SK-N-SH (cell line): ENCODE measurements at regions not wholly inside any gene's neighbourhood (a gene's known extent, or its start where the extent isn't known, plus 50 kb on each side); places are given as distances from the start of the nearest gene placed in this dataset.

Experiments used
- CTCF ChIA-PET: fragments of 300-600, 350-600 bp; formaldehyde crosslinking; extraction: SDS; loops from one replicate; lab custom pipeline; 2021; lab: Yijun Ruan, JAX
- POLR2A ChIA-PET: fragments of 350-600 bp; sonication (Branson Sonifier 250); formaldehyde crosslinking; extraction: SDS; loops from one replicate; lab custom pipeline; 2020; ENCODE audit warnings: antibody characterized with exemption, inconsistent platforms; lab: Yijun Ruan, JAX
- DNase-seq: peaks from one replicate; pipeline ENCODE4 v3.0.0; 2012
- H2AFZ ChIP-seq: fragments of 200-600 bp; sonication (generic); 2 replicates; pipeline ENCODE4 v1.8.1; 2016; ENCODE audit warnings: antibody characterized with exemption, mild to moderate bottlenecking, low read depth
- H3F3A ChIP-seq: fragments of 200-600 bp; sonication (generic); replicated peaks from 2 replicates; pipeline ENCODE3; 2016; ENCODE audit warnings: antibody characterized with exemption, mild to moderate bottlenecking; ENCODE audit not compliant: insufficient read depth
- H3K27ac ChIP-seq, 2 experiments: fragments of 200-500 bp in 1 of 2; fragments of 200-600 bp in 1 of 2; sonication (Bioruptor generic) in 1 of 2; sonication (generic), shearing (Covaris generic) in 1 of 2; 2 replicates each; pipeline versions ENCODE4 v1.5.1 to v1.6.1; 2014 to 2016; ENCODE audit warnings: low read depth in 2 of 2, inconsistent platforms in 1 of 2, low read length in 1 of 2, mild to moderate bottlenecking in 1 of 2, mixed read lengths in 1 of 2
- H3K27me3 ChIP-seq: fragments of 200-600 bp; sonication (generic), shearing (Covaris generic); 2 replicates; pipeline ENCODE4 v1.6.1; 2016; ENCODE audit warnings: mixed run types; ENCODE audit not compliant: insufficient read depth
- H3K36me3 ChIP-seq, 2 experiments: fragments of 200-500 bp in 1 of 2; fragments of 200-600 bp in 1 of 2; sonication (Bioruptor generic) in 1 of 2; sonication (generic) in 1 of 2; replicated peaks in 1 of 2; 2 replicates each; pipeline versions ENCODE3 to v1.5.1; 2014 to 2016; ENCODE audit warnings: low read length in 1 of 2, mild to moderate bottlenecking in 1 of 2; ENCODE audit not compliant: insufficient read depth in 2 of 2, control insufficient read depth in 1 of 2
- H3K4me1 ChIP-seq, 2 experiments: fragments of 200-500 bp in 1 of 2; fragments of 200-600 bp in 1 of 2; sonication (Bioruptor generic) in 1 of 2; sonication (generic), shearing (Covaris generic) in 1 of 2; 2 replicates each; pipeline versions ENCODE4 v1.5.1 to v1.6.1; 2014 to 2016; ENCODE audit warnings: low read depth in 1 of 2, low read length in 1 of 2, mixed run types in 1 of 2; ENCODE audit not compliant: insufficient read depth in 2 of 2, control insufficient read depth in 1 of 2
- H3K4me2 ChIP-seq: fragments of 200-600 bp; sonication (generic), shearing (Covaris generic); 2 replicates; pipeline ENCODE4 v1.6.1; 2017; ENCODE audit warnings: mixed run types
- H3K4me3 ChIP-seq, 2 experiments: fragments of 200-500 bp in 1 of 2; fragments of 200-600 bp in 1 of 2; sonication (Bioruptor generic) in 1 of 2; sonication (generic), shearing (Covaris generic) in 1 of 2; 2 replicates each; pipeline versions ENCODE4 v1.5.1 to v1.8.1; 2014 to 2016; ENCODE audit warnings: low read depth in 2 of 2, inconsistent platforms in 1 of 2, low read length in 1 of 2, mild to moderate bottlenecking in 1 of 2, mixed read lengths in 1 of 2, moderate library complexity in 1 of 2
- H3K79me2 ChIP-seq: fragments of 200-600 bp; sonication (generic); 2 replicates; pipeline ENCODE4 v1.8.1; 2017; ENCODE audit warnings: mild to moderate bottlenecking; ENCODE audit not compliant: insufficient read depth
- H3K9ac ChIP-seq: fragments of 200-600 bp; sonication (generic); 2 replicates; pipeline ENCODE4 v1.6.1; 2017; ENCODE audit warnings: mixed run types
- H3K9me2 ChIP-seq: fragments of 200-600 bp; sonication (generic); 2 replicates; pipeline ENCODE4 v1.6.1; 2017; ENCODE audit warnings: mixed run types
- H3K9me3 ChIP-seq: fragments of 200-600 bp; sonication (generic); 2 replicates; pipeline ENCODE4 v1.6.1; 2017; ENCODE audit warnings: mixed run types, mild to moderate bottlenecking, moderate library complexity
- H4K20me1 ChIP-seq: fragments of 200-600 bp; sonication (generic); 2 replicates; pipeline ENCODE4 v1.6.1; 2017; ENCODE audit warnings: mild to moderate bottlenecking, mixed run types; ENCODE audit not compliant: insufficient read depth
- CHD2 ChIP-seq: fragments of 150-350 bp; IDR thresholded peaks from 2 replicates; pipeline ENCODE4 v1.6.1; 2018; ENCODE audit warnings: low read length; ENCODE audit not compliant: partially characterized antibody
- CTCF ChIP-seq: fragments of 200-600 bp; sonication (generic); IDR thresholded peaks from 2 replicates; pipeline ENCODE4 v1.6.1; 2017; ENCODE audit warnings: antibody characterized with exemption, mild to moderate bottlenecking, moderate library complexity
- GABPA ChIP-seq: IDR thresholded peaks from 2 replicates; pipeline ENCODE4 v1.4.0; 2012; ENCODE audit warnings: low read depth, mild to moderate bottlenecking
- GATA2 ChIP-seq: sonication (generic); formaldehyde crosslinking; IDR thresholded peaks from 2 replicates; pipeline ENCODE4 v1.5.0; 2020; ENCODE audit warnings: mild to moderate bottlenecking, missing genetic modification reagents
- JUND ChIP-seq: IDR thresholded peaks from 2 replicates; pipeline ENCODE4 v1.4.0; 2012
- NFIC ChIP-seq: IDR thresholded peaks from 2 replicates; pipeline ENCODE4 v1.4.0; 2012; ENCODE audit warnings: borderline replicate concordance
- NRF1 ChIP-seq: IDR thresholded peaks from 2 replicates; pipeline ENCODE4 v1.6.1; 2012; ENCODE audit warnings: low read depth, mild to moderate bottlenecking, low read length
- PBX3 ChIP-seq: IDR thresholded peaks from 2 replicates; pipeline ENCODE4; 2012
- RAD21 ChIP-seq: IDR thresholded peaks from 2 replicates; pipeline ENCODE4 v1.6.1; 2012; ENCODE audit warnings: mild to moderate bottlenecking, low read length
- REST ChIP-seq: IDR thresholded peaks from 2 replicates; pipeline ENCODE4 v1.6.1; 2012; ENCODE audit warnings: mild to moderate bottlenecking, low read depth, low read length, moderate library complexity
- SIN3A ChIP-seq: IDR thresholded peaks from 2 replicates; pipeline ENCODE4 v1.6.1; 2012; ENCODE audit warnings: low read depth, mild to moderate bottlenecking, low read length, moderate library complexity, borderline replicate concordance
- SMC3 ChIP-seq: IDR thresholded peaks from 2 replicates; pipeline ENCODE4 v1.6.1; 2012; ENCODE audit warnings: low read depth, low read length, improper control_type of control experiment
- TCF12 ChIP-seq: IDR thresholded peaks from 2 replicates; pipeline ENCODE4 v1.4.0; 2012
- WGBS: methylation state at CpG from one replicate; pipeline ENCODE4 v1.1.6; 2017; ENCODE audit warnings: low lambda C conversion rate; 5-methylcytosine and 5-hydroxymethylcytosine counted together
- TF ChIP-seq, protein P1 (sequence below): IDR thresholded peaks from 2 replicates; pipeline ENCODE4 v1.4.0; 2012; ENCODE audit warnings: low read depth, borderline replicate concordance
- TF ChIP-seq, protein P2 (sequence below): fragments of 150-350 bp; IDR thresholded peaks from 2 replicates; pipeline ENCODE4 v1.6.1; 2017; ENCODE audit warnings: antibody characterized with exemption, low read length, low read depth, borderline replicate concordance

DNA sequence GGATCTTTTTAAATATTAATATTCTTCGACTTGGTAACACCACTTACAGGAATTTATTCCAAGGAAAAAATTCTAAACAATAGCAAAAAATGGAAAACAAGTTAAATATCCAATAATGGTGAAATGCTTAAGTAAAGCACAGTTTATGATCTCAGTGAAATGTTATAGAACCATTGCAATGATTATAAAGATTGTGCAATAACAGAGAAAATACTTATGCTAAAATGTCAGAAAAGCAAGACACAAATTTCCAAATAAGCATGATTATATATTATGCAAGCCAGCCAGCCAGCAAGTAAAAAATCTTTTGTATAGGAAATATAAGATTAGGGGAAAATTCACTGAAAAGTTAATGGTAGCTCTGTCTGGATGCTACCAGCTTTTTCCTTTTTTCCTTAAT lies 102.7 kb upstream of the EFNA5 start:
- no peak for DNase-seq
- Histone ChIP-seq H3F3A (no peaks in the 10 kb centered on the region), H3K27me3 (no peaks in the 10 kb centered on the region), H3K36me3 (no peaks in the 10 kb centered on the region), H3K9me3 (no peaks in the 10 kb centered on the region), H4K20me1 (no peaks in the 10 kb centered on the region), H3K4me2 (no peak overlapping the region), H3K9ac (no peak overlapping the region), H3K79me2 (no peaks in the 10 kb centered on the region), H3K9me2 (no peaks in the 10 kb centered on the region), H3K4me3 (no peak overlapping the region), H2AFZ (no peak overlapping the region), H3K4me1 (no peaks in the 10 kb centered on the region; a peak in 1 of 4 replicates), H3K27ac (no peak overlapping the region)
- ChIA-PET POLR2A (no interaction called here), CTCF (no interaction called here)
- 32% methylated on average over 1 of the region's 1 CpG for WGBS
- TF ChIP-seq NRF1 (no peak), GATA2 (CRISPR knock-in tag) (no peak), CTCF (no peak), CHD2 (no peak), GABPA (no peak), SMC3 (no peak), JUND (no peak), SIN3A (no peak), PBX3 (no peak), REST (no peak), NFIC (no peak), RAD21 (no peak), TCF12 (no peak)
- TF ChIP-seq, protein P1, sequence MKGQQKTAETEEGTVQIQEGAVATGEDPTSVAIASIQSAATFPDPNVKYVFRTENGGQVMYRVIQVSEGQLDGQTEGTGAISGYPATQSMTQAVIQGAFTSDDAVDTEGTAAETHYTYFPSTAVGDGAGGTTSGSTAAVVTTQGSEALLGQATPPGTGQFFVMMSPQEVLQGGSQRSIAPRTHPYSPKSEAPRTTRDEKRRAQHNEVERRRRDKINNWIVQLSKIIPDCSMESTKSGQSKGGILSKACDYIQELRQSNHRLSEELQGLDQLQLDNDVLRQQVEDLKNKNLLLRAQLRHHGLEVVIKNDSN: no peak
- TF ChIP-seq, protein P2, sequence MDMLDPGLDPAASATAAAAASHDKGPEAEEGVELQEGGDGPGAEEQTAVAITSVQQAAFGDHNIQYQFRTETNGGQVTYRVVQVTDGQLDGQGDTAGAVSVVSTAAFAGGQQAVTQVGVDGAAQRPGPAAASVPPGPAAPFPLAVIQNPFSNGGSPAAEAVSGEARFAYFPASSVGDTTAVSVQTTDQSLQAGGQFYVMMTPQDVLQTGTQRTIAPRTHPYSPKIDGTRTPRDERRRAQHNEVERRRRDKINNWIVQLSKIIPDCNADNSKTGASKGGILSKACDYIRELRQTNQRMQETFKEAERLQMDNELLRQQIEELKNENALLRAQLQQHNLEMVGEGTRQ: no peak
